NCI-H748 treated with DMSO at 0.1 percent for 48 hours (cell line): ENCODE measurements at regions not wholly inside any gene's neighbourhood (a gene's known extent, or its start where the extent isn't known, plus 50 kb on each side); places are given as distances from the start of the nearest gene placed in this dataset.
"Not testable (repeated sequence)": the region's sequence is repeated elsewhere in the genome, so short reads cannot be mapped to it uniquely, and the experiment has no call there.

Experiments used
- DNase-seq: peaks from one replicate; lab custom pipeline; 2025; lab: John Stamatoyannopoulos, UW

GRCh38 chr20:4635781-4636180, 50.5 kb upstream of the PRNP start:
- DNase-seq, result no peak

DNA sequence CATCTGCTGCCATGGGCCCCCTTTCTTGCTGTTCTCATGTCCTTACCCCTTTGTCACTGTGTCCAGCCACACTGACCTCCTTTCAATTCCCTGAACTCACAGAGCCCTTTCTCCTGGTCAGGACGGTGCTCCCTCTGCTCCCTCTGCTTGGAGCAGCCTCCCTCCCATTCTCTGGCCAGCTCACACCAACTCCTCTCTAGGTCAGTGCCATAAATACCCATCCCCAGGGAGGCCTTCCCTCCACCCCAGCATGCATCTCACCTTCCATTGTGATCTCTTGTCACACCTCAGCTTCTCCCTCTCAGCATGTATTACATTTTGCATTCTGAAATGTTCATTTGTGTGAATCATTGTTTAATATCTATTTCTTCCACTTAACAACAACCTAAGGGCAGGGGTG, 50.9 kb upstream of the PRNP start:
- no peak for DNase-seq

GRCh38 chr20:4633780-4634179, 52.5 kb upstream of the PRNP start:
- DNase-seq, result no peak

- no peak for DNase-seq
Measured at GRCh38 chr20:4633379-4633778, 52.9 kb upstream of the PRNP start.

- no peak for DNase-seq
Measured at GRCh38 chr20:4632876-4633275, 53.4 kb upstream of the PRNP start.

DNA sequence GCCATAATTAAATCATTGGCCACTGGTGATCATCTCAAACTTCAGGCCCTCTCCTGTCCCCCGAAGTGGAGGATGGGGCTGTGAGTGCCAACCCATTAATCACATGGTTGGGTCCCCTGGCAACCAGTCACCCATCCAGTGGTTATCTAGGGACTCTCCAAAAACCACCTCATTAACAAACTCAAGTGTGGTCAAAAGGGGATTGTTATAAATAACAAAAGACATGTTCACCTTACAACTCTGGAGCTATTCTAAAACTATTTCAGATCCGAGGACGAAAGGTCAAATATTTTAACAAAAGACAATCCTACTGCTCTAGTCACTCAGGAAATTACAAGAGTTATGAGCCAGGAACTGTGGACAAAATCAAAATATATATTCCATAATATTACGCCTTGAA, 60.0 kb upstream of the PRNP start:
- DNase-seq, result no peak

DNA sequence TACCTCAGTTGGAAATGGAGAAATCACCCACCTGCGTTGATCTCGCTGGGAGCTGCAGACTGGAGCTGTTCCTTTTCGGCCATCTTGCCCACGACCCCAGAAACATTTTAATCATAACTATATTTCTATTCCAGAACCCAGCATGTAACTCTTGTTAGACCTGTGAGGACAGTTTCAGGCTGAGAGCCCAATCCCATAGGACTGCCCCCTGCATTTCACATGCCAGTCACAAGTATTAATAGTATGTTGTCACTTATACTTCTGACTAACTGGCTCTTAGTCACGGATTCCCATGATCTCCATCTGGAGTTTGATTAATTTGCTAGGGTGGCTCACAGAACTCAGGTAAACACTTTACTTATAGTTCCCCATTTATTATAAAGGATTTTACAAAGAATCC, 60.6 kb upstream of the PRNP start:
- no peak for DNase-seq

DNA sequence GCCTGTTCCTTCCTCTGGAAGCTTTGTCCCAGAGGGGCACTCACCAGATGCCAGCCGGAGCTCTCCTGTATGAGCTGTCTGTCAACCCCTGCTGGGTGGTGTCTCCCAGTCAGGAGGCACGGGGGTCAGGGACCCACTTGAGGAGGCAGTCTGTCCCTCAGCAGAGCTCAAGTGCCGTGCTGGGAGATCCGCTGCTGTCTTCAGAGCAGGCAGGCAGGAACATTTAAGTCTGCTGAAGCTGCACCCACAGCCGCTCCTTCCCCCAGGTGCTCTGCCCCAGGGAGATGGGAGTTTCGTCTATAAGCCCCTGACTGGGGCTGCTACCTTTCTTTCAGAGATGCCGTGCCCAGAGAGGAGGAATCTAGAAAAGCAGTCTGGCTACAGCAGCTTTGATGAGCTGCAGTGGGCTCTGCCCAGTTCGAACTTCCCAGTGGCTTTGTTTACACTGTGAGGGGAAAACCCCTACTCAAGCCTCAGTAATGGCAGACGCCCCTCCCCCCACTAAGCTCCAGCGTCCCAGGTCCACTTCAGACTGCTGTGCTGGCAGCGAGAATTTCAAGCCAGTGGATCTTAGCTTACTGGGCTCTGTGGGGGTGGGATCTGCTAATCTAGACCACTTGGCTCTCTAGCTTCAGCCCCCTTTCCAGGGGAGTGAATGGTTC, 61.5 kb upstream of the PRNP start:
- not testable (repeated sequence) for DNase-seq

GRCh38 chr20:4619144-4619543, 67.1 kb upstream of the PRNP start:
- not testable (repeated sequence) for DNase-seq

DNA sequence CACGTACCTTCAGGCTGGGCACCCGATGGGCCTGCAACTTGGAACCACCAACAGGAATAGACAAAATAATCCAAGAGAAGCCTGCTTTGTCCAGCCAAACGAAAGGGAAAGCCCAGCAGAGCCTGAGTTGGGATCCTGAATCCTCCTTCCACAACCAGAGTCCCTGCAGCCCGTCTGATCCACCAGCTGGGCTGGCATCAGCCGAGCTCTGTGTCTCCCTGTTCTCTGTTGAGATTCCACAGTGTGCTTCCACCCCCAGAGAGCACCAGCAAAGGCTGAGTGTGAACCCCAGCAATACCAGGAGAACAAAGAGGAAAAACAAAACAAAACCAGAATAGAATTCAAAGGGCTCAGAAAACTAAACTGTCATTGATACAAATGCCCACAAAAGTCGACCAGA, 68.8 kb upstream of the PRNP start:
- DNase-seq, result no peak

DNA sequence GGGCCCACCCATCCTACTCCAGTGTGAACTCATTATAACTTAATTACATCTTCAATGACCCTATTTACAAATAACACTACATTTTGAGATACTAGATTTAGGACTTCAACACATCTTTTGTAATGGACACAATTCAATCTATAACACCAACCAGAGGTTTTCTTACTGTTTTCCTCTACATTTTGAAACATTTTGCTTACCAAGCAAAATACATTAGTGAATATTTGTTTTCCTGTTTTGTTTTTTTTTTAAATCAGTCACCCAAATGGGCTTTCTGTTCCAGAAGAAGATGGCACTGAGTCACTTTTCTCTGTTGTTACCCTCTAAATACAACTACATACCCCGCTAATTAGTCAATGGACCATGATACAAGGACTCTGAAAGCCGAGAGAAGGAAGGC, 69.2 kb upstream of the PRNP start:
- DNase-seq, result no peak

- peak; percentile 60 for DNase-seq
Measured at GRCh38 chr20:4613718-4614620, 72.3 kb upstream of the PRNP start.

DNA sequence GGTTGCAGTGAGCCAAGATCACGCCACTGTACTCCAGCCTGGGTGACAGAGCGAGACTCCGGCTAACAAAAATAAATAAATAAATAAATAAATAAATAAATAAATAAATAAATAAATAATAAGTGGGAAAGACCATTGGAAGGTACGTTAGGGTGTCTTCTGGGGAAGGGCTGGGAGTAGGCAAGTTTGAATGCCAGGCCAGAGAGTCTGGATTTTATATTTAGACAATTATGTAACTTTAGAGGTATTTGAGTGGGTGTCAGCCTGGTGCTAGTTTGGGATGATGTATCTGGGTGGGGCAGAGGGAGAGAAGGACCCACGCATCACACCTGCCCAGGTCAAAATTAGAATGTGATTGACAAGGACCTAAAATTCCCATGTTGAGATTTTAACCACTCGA, 73.1 kb upstream of the PRNP start:
- DNase-seq, result no peak

DNA sequence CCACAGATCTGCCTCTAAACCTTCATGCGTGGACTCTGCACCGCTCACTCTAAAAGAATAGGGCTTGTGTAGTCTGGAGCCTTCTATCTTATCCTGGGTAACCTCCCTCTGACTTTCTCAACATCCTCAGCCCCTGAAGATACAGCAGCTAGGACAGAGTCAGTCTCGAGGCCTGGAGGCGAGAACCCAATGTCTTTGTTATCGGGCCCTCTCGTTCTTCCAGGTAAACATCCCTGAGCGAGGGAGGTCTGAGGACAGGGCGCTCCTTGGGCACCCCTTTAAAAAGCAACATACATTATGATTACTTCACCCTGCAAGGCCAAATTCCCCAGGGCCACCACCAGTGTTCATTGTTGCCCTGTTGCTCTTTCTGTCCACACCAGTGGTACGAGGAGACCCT, 75.4 kb upstream of the PRNP start:
- no peak for DNase-seq

- DNase-seq, result no peak
Measured at GRCh38 chr20:4609511-4609910, 76.7 kb upstream of the PRNP start.

DNA sequence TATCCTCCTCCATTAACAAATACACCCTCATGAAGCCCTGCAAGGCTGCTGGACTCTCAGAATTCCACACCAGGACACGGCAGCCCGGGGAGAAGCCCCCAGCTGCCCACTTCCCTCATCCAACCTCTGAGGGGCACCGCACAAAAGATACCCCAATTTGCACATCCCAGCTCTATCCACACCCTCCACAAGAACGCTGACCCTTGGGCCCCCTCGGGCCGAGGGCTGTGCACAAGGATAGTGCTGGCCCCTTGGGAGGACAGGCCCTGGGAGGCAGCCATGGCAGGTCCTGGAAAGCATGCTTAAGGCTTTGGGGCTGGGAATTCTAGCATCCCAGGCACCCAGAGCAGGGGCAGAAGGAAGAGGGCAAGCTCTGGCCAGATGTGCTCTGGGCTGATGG, 77.4 kb upstream of the PRNP start:
- no peak for DNase-seq

DNA sequence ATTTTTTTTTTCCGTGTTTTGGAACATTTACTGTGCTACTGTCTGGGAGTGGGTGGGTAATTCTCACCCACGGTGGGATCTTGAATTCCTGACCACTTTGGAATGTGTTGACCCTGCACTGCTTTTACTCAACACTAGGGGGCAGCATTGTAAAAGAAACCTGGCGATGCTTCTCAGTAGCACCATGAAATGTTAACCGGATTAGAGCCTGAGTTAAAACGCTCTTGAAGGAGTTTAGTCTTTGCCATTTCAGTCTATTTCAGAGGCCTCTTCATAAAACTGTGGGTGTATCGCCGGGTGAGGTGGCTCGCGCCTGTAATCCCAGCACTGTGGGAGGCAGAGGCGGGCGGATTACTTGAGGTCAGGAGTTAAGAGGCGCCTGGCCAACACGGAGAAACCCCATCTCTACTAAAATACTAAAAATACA, 79.0 kb upstream of the PRNP start:
- DNase-seq, result peak; percentile 83

DNA sequence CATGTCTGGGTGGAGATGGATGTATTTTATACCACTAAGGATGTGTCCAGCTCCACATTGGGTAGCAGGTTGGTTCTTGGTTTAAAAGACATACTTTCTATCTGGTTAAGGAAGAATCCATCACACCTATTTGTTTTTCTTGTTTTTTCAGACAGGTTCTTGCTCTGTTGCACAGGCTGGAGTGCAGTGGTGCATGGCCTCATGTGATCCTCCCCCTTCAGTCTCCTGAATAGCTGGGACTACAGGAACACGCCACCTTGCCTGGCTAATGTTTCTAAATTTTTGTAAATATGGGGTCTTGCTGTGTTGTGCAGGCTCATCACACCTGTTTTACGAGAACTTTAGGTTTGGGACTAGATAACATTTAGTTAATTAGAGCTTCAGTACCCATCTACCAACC, 80.2 kb upstream of the PRNP start:
- DNase-seq, result no peak

- DNase-seq, result no peak
Measured at GRCh38 chr20:4605166-4605565, 81.1 kb upstream of the PRNP start.

DNA sequence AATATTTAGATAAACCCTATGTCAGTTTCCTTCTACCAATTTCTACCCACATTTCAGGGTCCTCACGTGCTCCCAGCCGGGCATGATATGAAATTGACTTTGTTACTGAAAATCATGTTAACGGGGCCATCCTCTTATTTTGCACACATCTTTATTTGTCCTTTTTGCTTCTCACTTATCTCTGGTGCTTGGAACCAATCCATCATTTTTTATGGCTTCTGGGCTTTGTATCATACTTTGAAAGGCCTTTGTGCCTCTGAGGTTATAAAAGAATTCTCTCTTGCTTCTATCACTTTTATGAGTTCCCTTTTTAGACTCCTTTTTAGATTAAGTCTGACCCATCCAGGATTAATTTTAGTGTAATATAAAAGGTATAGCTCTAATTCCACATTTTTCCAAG, 81.7 kb upstream of the PRNP start:
- DNase-seq, result no peak

DNA sequence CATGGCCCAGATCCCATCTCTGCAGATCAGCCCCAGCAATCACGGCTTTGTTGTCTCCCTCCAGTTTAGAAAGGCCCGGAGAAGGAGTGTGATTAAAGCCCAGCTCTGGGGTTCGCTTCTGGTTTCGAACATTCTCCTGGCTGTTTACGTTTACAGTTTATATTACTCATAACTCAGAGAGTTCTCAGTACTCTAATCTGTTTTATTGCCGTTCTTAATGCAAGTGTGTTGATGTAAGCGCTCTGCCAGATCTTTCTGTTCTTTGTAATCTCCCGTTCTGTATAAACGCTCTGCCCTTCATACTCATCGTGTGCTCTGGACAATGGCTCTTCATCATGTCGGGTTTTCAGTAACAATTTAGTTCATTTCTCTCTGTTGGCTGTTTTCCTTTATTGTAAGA, 82.5 kb upstream of the PRNP start:
- DNase-seq, result no peak

DNA sequence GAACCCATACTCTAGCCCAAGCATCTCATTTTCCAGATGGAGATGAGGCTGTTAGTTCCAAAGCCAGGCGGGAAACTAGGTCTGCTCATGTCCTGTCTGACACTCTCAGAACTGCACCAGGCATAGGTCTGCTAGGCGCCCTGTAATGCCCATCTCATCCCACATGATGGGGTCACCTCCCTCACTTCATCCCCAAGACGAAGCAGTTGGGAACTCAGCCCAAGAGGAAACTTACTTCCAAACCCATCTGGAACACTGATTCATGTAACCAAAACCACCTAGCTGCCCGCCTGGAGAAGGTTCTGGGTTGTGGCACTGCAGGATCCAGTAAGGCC, 84.0 kb upstream of the PRNP start:
- DNase-seq, result no peak

- DNase-seq, result no peak
Measured at GRCh38 chr20:4601630-4602296, 84.5 kb upstream of the PRNP start.
